NB4 (cell line): ENCODE measurements at regions not wholly inside any gene's neighbourhood (a gene's known extent, or its start where the extent isn't known, plus 50 kb on each side); places are given as distances from the start of the nearest gene placed in this dataset.

Experiments used
- DNase-seq: peaks from one replicate; pipeline ENCODE4 v3.0.0; 2010; ENCODE audit warnings: low read depth
- H3K4me3 ChIP-seq: one replicate; pipeline ENCODE4 v1.5.1; 2011; ENCODE audit warnings: mild to moderate bottlenecking, low read depth, low read length, moderate library complexity
- CTCF ChIP-seq: IDR thresholded peaks from one replicate; pipeline ENCODE4 v1.5.1; 2012; ENCODE audit warnings: low read depth, low read length
- MAX ChIP-seq: IDR thresholded peaks from 2 replicates; pipeline ENCODE4 v1.6.1; 2011; ENCODE audit warnings: low read depth, low read length
- MYC ChIP-seq: IDR thresholded peaks from 2 replicates; pipeline ENCODE4 v1.6.1; 2011; ENCODE audit warnings: low read depth, low read length
- POLR2A ChIP-seq: IDR thresholded peaks from 2 replicates; pipeline ENCODE4 v1.6.1; 2011; ENCODE audit warnings: mild to moderate bottlenecking; ENCODE audit not compliant: insufficient read length; ENCODE audit errors: extremely low read depth

GRCh38 chr3:4926892-4927291, 52.3 kb upstream of the BHLHE40 start:
- no peak overlapping the region for H3K4me3 ChIP-seq
- TF ChIP-seq POLR2A (no peak), MYC (no peak), MAX (no peak), CTCF (no peak)

GRCh38 chr3:4928277-4928789, 50.9 kb upstream of the BHLHE40 start:
- no peak overlapping the region for H3K4me3 ChIP-seq
- no peak for DNase-seq
- no peak for TF ChIP-seq POLR2A
- no peak for TF ChIP-seq CTCF
- no peak for TF ChIP-seq MAX
- TF ChIP-seq MYC = no peak

More at GRCh38 chr3:4926892-4927291, 52.3 kb upstream of the BHLHE40 start:
- no peak for DNase-seq
